Bronchial epithelial cell (primary cell): ENCODE measurements at regions not wholly inside any gene's neighbourhood (a gene's known extent, or its start where the extent isn't known, plus 50 kb on each side); places are given as distances from the start of the nearest gene placed in this dataset.
A peak's percentile ranks its signal among the peaks of the same experiment; 100 is the strongest.

Experiments used
- DNase-seq: peaks from one replicate; pipeline ENCODE4 v3.0.0-alpha.2; 2010; ENCODE audit warnings: low read depth
- FAIRE-seq: peaks from 2 replicates; lab custom pipeline; 2011; peaks lifted over from hg19 to GRCh38; lab: Jason Lieb, UNC
- H3K27me3 ChIP-seq: 2 replicates; pipeline ENCODE4 v1.5.1; 2011; ENCODE audit warnings: low read length; ENCODE audit not compliant: control insufficient read depth, insufficient read depth
- H3K36me3 ChIP-seq: 2 replicates; pipeline ENCODE4 v1.5.1; 2011; ENCODE audit warnings: low read length; ENCODE audit not compliant: control insufficient read depth, insufficient read depth
- H3K4me3 ChIP-seq: 2 replicates; pipeline ENCODE4 v1.5.1; 2011; ENCODE audit warnings: mild to moderate bottlenecking, low read depth, low read length, control low read depth
- CTCF ChIP-seq: IDR thresholded peaks from 2 replicates; pipeline ENCODE4 v1.5.1; 2011; ENCODE audit warnings: mild to moderate bottlenecking, moderate library complexity, low read length, control low read depth, inconsistent platforms; ENCODE audit not compliant: insufficient read depth, severe bottlenecking

DNA sequence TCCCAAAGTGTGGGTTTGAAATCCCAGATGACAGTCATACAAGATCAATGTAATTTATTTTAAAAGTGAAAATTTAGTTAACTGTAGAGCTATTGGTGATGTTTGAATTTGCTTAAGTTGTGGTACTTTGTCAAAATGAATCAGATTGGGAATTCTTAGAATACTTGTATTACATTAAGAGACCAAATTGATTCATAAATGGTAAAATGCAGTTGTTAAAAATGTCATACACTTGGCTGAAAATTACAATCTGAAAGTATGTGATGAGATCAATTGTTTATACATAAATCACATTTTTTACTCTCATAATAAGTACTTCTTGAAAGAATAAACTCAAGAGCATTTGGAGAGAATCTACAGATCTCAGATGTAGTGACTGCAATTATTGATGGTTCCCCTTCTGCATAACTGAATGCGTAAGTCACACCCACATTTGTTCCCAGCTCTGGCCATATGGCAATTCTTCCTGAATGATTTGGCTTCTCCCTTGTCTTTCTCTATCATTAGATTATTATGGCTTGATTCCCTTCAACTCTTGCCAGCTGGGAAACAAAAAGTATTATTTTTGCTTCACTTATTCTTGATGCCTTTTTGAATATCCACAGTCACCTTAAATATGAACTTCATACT, 558.5 kb downstream of the CPS1 start:
- Histone ChIP-seq H3K27me3 (no peaks in the 10 kb centered on the region), H3K4me3 (no peak overlapping the region), H3K36me3 (no peaks in the 10 kb centered on the region)
- FAIRE-seq (no peak), DNase-seq (no peak)
- TF ChIP-seq CTCF, result no peak

GRCh38 chr2:211117026-211117425, 560.6 kb downstream of the CPS1 start:
- no peak overlapping the region for H3K4me3 ChIP-seq

DNA sequence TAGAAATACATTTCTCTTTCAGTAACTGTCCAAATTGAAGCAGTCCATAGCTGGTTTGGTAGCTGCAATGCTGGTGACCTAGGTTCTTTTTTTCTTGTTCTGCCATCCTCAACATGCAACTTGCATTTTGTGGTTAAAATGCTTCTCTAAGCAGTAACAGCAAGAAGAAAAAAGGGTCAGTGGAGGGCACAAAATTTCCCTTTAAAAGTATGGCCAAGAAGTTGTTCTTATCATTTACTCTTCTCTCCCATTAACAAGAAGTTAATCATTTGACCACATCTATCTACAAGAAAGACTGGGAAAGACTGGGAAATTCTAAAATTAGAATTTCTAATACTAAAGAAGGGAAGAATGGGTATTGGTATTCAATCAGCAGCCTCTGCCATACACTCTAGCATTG, 569.9 kb downstream of the CPS1 start:
- FAIRE-seq (no peak), DNase-seq (no peak)
- Histone ChIP-seq H3K27me3 (no peaks in the 10 kb centered on the region), H3K4me3 (no peak overlapping the region), H3K36me3 (no peaks in the 10 kb centered on the region)
- TF ChIP-seq CTCF, result no peak

More at GRCh38 chr2:211117026-211117425, 560.6 kb downstream of the CPS1 start:
- no peaks in the 10 kb centered on the region for H3K36me3 ChIP-seq
- no peaks in the 10 kb centered on the region for H3K27me3 ChIP-seq
- no peak for DNase-seq
- TF ChIP-seq CTCF, result no peak
- FAIRE-seq, result no peak

GRCh38 chr2:211127501-211127900, 571.1 kb downstream of the CPS1 start:
- FAIRE-seq (no peak), DNase-seq (no peak)
- no peak for TF ChIP-seq CTCF
- Histone ChIP-seq H3K4me3 (no peak overlapping the region), H3K36me3 (no peaks in the 10 kb centered on the region), H3K27me3 (no peaks in the 10 kb centered on the region)

DNA sequence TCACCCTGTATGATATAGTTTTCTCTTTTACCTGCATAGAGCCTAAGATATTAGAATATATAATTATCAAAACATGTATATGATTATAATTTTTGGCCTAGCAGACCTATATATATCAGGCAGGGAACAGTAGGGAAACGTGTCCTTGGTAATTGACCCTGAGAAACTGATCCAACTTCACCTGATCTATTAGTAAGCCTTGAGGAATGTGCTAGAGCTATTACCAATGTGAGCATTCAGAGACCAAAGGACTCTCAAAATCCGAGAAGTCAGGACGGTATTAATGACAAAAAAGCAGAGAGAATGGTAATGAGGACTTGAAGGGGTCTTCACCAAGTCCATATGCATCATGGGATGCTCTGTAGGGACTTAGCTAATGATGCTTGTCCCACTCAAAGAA, 571.9 kb downstream of the CPS1 start:
- Histone ChIP-seq H3K36me3 (no peaks in the 10 kb centered on the region), H3K4me3 (no peak overlapping the region), H3K27me3 (no peaks in the 10 kb centered on the region)
- FAIRE-seq, result no peak
- no peak for TF ChIP-seq CTCF
- DNase-seq, result peak; percentile 20

DNA sequence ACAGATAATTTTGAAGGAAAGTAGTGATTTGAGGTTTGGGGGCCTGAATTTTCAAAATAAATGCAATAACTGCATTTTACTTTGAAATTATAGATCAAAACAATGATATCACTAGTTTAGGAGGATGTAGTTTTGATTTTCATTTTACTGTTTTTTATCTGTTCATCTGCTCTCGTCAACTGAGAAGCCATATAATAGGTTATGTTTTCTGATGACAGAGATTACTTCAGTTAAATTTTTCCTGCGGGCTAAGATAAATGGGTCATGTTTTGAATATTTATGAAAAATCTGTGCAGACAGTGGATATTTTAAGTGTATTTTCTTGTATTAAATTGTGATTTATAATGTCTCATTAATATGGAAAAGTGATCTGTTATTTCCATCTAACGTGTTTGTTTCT, 573.4 kb downstream of the CPS1 start:
- no peaks in the 10 kb centered on the region for H3K36me3 ChIP-seq
- DNase-seq (no peak), FAIRE-seq (no peak)
- H3K27me3 ChIP-seq, result no peaks in the 10 kb centered on the region
- no peak for TF ChIP-seq CTCF
- H3K4me3 ChIP-seq, result no peak overlapping the region
